ENCODE measurements at regions not wholly inside any gene's neighbourhood (a gene's known extent, or its start where the extent isn't known, plus 50 kb on each side); places are given as distances from the start of the nearest gene placed in this dataset.

- ChIA-PET CTCF (ENCODE audit: partially characterized antibody) (no interaction called here), POLR2A (ENCODE audit: partially characterized antibody) (no interaction called here)
- H2BK120ac ChIP-seq (replicated peaks; ENCODE audit: low read depth, low read length) = no peak overlapping the region
- H2BK12ac ChIP-seq (ENCODE audit: low read depth, low read length) = no peak overlapping the region
- no peak overlapping the region for H2BK20ac ChIP-seq (ENCODE audit: low read length)
- no peak overlapping the region for H3K18ac ChIP-seq (ENCODE audit: extremely low read depth, low read length)
- no peaks in the 10 kb centered on the region for H3K23me2 ChIP-seq (ENCODE audit: low read depth, low read length)
- H3K4ac ChIP-seq (replicated peaks; ENCODE audit: insufficient read length, low read depth, low read length) = no peak overlapping the region
- peaks cover 0 to 3% of the 10 kb centered on the region in 2 experiments; a peak in 1 of 4 replicates for H3K9me3 ChIP-seq (ENCODE audit: insufficient read depth in 2 of 2, low read depth in 1 of 2, low read length in 1 of 2)
- no peak overlapping the region for H3K56ac ChIP-seq (replicated peaks; ENCODE audit: insufficient read length, low read depth, low read length)
- no peak overlapping the region for H4K8ac ChIP-seq (ENCODE audit: extremely low read depth, insufficient read depth, low read length)
- no peak for DNase-seq (ENCODE audit: low read depth in 1 of 2, low spot score in 2 of 2)
- no peak overlapping the region for H2BK15ac ChIP-seq (ENCODE audit: low read length)
- no peak for FAIRE-seq
- no peaks in the 10 kb centered on the region for H3K79me2 ChIP-seq (ENCODE audit: control insufficient read depth in 1 of 2, insufficient read depth in 2 of 2, low read length in 2 of 2)
- H3K79me1 ChIP-seq (ENCODE audit: low read depth, low read length) = no peaks in the 10 kb centered on the region
- H3K36me3 ChIP-seq (ENCODE audit: control insufficient read depth in 2 of 4, insufficient read depth in 4 of 4, low read length in 3 of 4) = no peaks in the 10 kb centered on the region
- no peak overlapping the region for H2BK5ac ChIP-seq (ENCODE audit: low read depth, low read length)
- H3K14ac ChIP-seq (ENCODE audit: insufficient read length) = no peak overlapping the region
- H3K27ac ChIP-seq (ENCODE audit: low read depth, low read length) = no peak overlapping the region
- H4K91ac ChIP-seq (replicated peaks; ENCODE audit: insufficient read length, low read length) = no peak overlapping the region
- H4K5ac ChIP-seq (ENCODE audit: insufficient read length, low read depth, low read length) = no peak overlapping the region
- no peak overlapping the region for H3K9ac ChIP-seq (replicated peaks in 1 of 4; ENCODE audit: extremely low read depth in 1 of 4, low read depth in 3 of 4, low read length in 3 of 4)
- no peaks in the 10 kb centered on the region for H4K20me1 ChIP-seq (replicated peaks in 1 of 2; ENCODE audit: control insufficient read depth in 1 of 2, insufficient read depth in 2 of 2, low read length in 2 of 2)
- WGBS, 2 experiments (ENCODE audit: extremely low coverage in 1 of 2, insufficient coverage in 1 of 2, insufficient read length in 1 of 2, insufficient replicate concordance in 2 of 2, low coverage in 1 of 2, low lambda C conversion rate in 2 of 2, missing lambda C conversion rate in 1 of 2) = 79% methylated on average over 3 of the region's 3 CpGs; no CpG with 5 or more reads in 1 of the 2 experiments
- H2AFZ ChIP-seq (ENCODE audit: low read length) = no peak overlapping the region
- no peaks in the 10 kb centered on the region for H3K27me3 ChIP-seq (replicated peaks in 1 of 4; ENCODE audit: control insufficient read depth in 3 of 4, extremely low read depth in 1 of 4, insufficient read depth in 3 of 4, low read length in 3 of 4)
- H2AK5ac ChIP-seq (ENCODE audit: low read depth, low read length) = no peak overlapping the region
- no peak overlapping the region for H3K23ac ChIP-seq (ENCODE audit: insufficient read length)
- H3K4me1 ChIP-seq (replicated peaks in 1 of 4; ENCODE audit: control insufficient read depth in 3 of 4, insufficient read depth in 4 of 4, low read length in 3 of 4) = no peaks in the 10 kb centered on the region
- H3K4me3 ChIP-seq (ENCODE audit: extremely low read depth in 1 of 4, insufficient read depth in 2 of 4, low read depth in 3 of 4, low read length in 4 of 4) = no peak overlapping the region
- H3K4me2 ChIP-seq (ENCODE audit: insufficient read depth in 1 of 2, low read depth in 2 of 2, low read length in 2 of 2) = no peak overlapping the region
- TF ChIP-seq ATF2 (IDR thresholded peaks at IDR 0.05; ENCODE audit: low read length) (no peak), JUN (IDR thresholded peaks at IDR 0.05; ENCODE audit: low read depth, low read length) (no peak), CHD1 (IDR thresholded peaks at IDR 0.05; ENCODE audit: low read depth, low read length) (no peak), NANOG (IDR thresholded peaks at IDR 0.05; ENCODE audit: insufficient read depth, low read depth, low read length, poor library complexity, severe bottlenecking) (no peak), POLR2AphosphoS5 (IDR thresholded peaks at IDR 0.05; ENCODE audit: low read depth, low read length) (no peak), YY1 (IDR thresholded peaks at IDR 0.05; ENCODE audit: low read depth, low read length) (no peak), RNF2 (IDR thresholded peaks at IDR 0.05; ENCODE audit: borderline replicate concordance, low read depth, low read length, missing control alignments, poor library complexity, severe bottlenecking) (no peak), CTBP2 (IDR thresholded peaks at IDR 0.05; ENCODE audit: borderline replicate concordance, insufficient read depth, insufficient read length, low read length) (no peak), GABPA (IDR thresholded peaks at IDR 0.05; ENCODE audit: borderline replicate concordance, insufficient read depth, low read length) (no peak), RFX5 (IDR thresholded peaks at IDR 0.05; ENCODE audit: borderline replicate concordance, low read depth, low read length) (no peak), CBX5 (IDR thresholded peaks at IDR 0.05; ENCODE audit: low read depth, low read length) (no peak), MAX (IDR thresholded peaks at IDR 0.05) (no peak), NRF1 (IDR thresholded peaks at IDR 0.05; ENCODE audit: low read depth, low read length) (no peak)
These were observed 394.1 kb downstream of the TRIB2 start for GRCh38 chr2:13110825-13111224.

Data from H1 (cell line).